Testis (tissue), 2 donors: ENCODE measurements at regions not wholly inside any gene's neighbourhood (a gene's known extent, or its start where the extent isn't known, plus 50 kb on each side); places are given as distances from the start of the nearest gene placed in this dataset.

ENCODE experiments used
- POLR2A ChIP-seq: fragments of 450-650 bp; IDR thresholded peaks from one replicate; pipeline ENCODE4 v1.6.1; 2017; ENCODE audit warnings: antibody characterized with exemption, mild to moderate bottlenecking, moderate library complexity
- TF ChIP-seq, protein P1 (sequence below), 3 experiments: fragments of 450-650 bp in 2 of 3; fragments of 200-600 bp in 1 of 3; sonication (generic) in 1 of 3; IDR thresholded peaks; one replicate each; pipeline ENCODE4 v1.5.1; 2016 to 2019; ENCODE audit warnings: antibody characterized with exemption in 3 of 3, mild to moderate bottlenecking in 2 of 3, moderate library complexity in 1 of 3

GRCh38 chr22:49446759-49447710 is 380.6 kb downstream of the BRD1 start:
- TF ChIP-seq, protein P1, sequence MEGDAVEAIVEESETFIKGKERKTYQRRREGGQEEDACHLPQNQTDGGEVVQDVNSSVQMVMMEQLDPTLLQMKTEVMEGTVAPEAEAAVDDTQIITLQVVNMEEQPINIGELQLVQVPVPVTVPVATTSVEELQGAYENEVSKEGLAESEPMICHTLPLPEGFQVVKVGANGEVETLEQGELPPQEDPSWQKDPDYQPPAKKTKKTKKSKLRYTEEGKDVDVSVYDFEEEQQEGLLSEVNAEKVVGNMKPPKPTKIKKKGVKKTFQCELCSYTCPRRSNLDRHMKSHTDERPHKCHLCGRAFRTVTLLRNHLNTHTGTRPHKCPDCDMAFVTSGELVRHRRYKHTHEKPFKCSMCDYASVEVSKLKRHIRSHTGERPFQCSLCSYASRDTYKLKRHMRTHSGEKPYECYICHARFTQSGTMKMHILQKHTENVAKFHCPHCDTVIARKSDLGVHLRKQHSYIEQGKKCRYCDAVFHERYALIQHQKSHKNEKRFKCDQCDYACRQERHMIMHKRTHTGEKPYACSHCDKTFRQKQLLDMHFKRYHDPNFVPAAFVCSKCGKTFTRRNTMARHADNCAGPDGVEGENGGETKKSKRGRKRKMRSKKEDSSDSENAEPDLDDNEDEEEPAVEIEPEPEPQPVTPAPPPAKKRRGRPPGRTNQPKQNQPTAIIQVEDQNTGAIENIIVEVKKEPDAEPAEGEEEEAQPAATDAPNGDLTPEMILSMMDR (IDR thresholded peaks at IDR 0.05): no peak
- no peak for TF ChIP-seq POLR2A
